Osteocyte (in vitro differentiated cells): ENCODE measurements at regions not wholly inside any gene's neighbourhood (a gene's known extent, or its start where the extent isn't known, plus 50 kb on each side); places are given as distances from the start of the nearest gene placed in this dataset.

ENCODE experiments used
- DNase-seq: peaks from one replicate; pipeline ENCODE4 v3.0.0; 2021; ENCODE audit warnings: mixed read lengths; ENCODE audit not compliant: unreplicated experiment; ENCODE audit errors: extremely low spot score
- H3K27ac Mint-ChIP-seq: one replicate; pipeline ENCODE4 v1.8.0; 2021; ENCODE audit warnings: mild to moderate bottlenecking, mixed read lengths; ENCODE audit not compliant: unreplicated experiment
- H3K27me3 Mint-ChIP-seq: one replicate; pipeline ENCODE4 v1.8.0; 2021; ENCODE audit warnings: mixed read lengths; ENCODE audit not compliant: unreplicated experiment
- H3K36me3 Mint-ChIP-seq: one replicate; pipeline ENCODE4 v1.8.0; 2021; ENCODE audit warnings: mixed read lengths; ENCODE audit not compliant: unreplicated experiment
- H3K4me1 Mint-ChIP-seq: one replicate; pipeline ENCODE4 v1.8.0; 2021; ENCODE audit warnings: mixed read lengths; ENCODE audit not compliant: unreplicated experiment
- H3K4me3 Mint-ChIP-seq: one replicate; pipeline ENCODE4 v1.8.0; 2021; ENCODE audit warnings: mild to moderate bottlenecking, moderate library complexity, mixed read lengths; ENCODE audit not compliant: unreplicated experiment
- H3K9me3 Mint-ChIP-seq: one replicate; pipeline ENCODE4 v1.8.0; 2021; ENCODE audit warnings: mixed read lengths; ENCODE audit not compliant: unreplicated experiment
- TF ChIP-seq, protein P1 (sequence below): fragments of 200-600 bp; sonication (generic); IDR thresholded peaks from 2 replicates; pipeline ENCODE4 v1.5.0; 2021; ENCODE audit warnings: antibody characterized with exemption, mild to moderate bottlenecking, moderate library complexity

DNA sequence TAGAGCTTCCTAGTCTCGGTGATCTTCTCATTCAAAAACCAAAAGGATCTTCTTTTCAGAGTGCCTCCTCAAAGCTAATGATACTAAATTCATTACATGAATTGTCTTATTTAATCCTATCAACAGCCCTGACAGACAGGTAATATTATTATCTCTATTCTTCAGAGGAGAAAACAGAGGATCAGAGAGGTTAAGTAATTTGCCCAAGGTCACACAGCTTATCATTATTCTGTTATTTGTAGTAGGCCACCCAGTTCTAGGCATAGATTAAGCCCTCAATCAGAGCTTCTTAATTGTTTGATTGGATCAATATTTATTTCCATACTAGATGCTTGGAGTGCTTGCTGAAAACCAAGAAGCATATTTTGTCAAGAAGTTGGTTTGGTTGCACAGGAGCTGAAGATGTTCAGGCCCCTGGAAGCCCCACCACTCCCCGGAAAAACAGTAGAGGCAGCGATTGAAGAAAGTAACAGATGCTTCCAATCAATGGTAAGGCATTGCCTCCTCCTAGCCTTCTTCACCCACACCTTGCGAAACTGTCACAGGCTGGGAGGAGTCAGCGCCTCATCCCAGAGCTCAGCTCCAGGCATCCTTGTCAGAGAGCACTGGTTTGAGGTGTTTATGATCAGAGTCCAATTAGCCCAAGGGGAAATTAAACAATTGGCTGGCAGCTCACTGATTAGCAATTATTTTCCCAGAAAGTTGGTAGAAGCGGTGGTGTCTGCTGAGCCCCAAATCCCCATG is 487.2 kb downstream of the BCL11A start:
- H3K9me3 Mint-ChIP-seq, result no peaks in the 10 kb centered on the region
- H3K36me3 Mint-ChIP-seq, result no peaks in the 10 kb centered on the region
- H3K4me1 Mint-ChIP-seq, result no peaks in the 10 kb centered on the region
- no peak for DNase-seq
- H3K27me3 Mint-ChIP-seq, result no peaks in the 10 kb centered on the region
- no peak overlapping the region for H3K4me3 Mint-ChIP-seq
- H3K27ac Mint-ChIP-seq, result no peak overlapping the region
- TF ChIP-seq, protein P1, sequence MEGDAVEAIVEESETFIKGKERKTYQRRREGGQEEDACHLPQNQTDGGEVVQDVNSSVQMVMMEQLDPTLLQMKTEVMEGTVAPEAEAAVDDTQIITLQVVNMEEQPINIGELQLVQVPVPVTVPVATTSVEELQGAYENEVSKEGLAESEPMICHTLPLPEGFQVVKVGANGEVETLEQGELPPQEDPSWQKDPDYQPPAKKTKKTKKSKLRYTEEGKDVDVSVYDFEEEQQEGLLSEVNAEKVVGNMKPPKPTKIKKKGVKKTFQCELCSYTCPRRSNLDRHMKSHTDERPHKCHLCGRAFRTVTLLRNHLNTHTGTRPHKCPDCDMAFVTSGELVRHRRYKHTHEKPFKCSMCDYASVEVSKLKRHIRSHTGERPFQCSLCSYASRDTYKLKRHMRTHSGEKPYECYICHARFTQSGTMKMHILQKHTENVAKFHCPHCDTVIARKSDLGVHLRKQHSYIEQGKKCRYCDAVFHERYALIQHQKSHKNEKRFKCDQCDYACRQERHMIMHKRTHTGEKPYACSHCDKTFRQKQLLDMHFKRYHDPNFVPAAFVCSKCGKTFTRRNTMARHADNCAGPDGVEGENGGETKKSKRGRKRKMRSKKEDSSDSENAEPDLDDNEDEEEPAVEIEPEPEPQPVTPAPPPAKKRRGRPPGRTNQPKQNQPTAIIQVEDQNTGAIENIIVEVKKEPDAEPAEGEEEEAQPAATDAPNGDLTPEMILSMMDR, result no peak

DNA sequence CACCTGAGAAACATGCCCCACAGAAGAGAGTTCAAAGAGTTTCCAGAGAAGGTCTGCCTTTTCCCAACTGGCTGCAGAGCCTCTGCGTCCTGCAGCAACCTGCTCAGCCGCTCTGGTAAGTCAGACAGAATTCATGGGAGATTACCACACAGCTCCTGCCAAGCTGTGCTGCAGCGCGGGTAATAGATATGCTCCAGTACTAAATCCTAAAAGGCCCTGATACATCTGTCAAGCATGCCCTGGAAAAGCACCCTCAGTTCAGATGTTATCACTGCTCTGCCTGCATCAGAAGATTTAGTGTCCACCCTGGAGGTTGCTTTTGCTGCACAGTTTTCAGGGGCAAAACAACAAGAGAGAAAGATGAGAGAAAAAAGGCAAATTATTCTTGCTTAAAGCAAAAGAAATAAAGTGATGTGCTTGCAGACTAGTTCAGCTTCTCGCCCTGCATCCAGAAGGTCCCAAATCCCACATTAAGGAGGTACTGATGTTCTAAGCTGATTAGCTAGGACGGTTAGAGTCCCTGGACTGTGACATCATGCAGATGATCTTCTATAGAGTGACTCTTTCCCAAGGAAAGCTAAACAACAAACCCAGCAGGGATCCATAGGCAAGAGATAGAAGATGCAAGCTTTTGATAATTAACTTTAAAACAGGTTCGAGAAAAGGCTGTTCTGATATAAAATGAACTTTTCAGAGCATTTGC is 488.6 kb downstream of the BCL11A start:
- Mint-ChIP-seq H3K27ac (no peak overlapping the region), H3K36me3 (no peaks in the 10 kb centered on the region), H3K27me3 (no peaks in the 10 kb centered on the region), H3K4me3 (no peak overlapping the region), H3K4me1 (no peaks in the 10 kb centered on the region), H3K9me3 (no peaks in the 10 kb centered on the region)
- TF ChIP-seq, protein P1, result no peak
- DNase-seq, result no peak

DNA sequence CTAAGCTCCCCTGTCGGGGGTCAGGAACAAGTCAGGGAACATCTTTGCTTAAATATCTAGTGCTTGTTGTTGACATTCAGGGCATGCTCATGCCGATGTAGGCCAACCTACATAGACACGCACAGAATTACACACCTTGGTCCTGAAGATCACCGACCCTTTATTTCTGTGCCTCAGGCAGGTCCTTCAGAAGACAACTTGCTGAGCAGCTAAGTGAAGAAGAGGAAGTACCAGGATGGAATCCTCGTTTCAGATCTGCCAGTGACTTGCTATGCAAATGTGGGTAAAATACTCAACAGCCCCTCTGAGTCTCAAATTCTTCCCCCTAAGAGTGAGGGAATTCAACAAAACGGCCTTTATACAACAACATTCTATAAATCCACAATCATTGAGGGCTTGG is 494.7 kb downstream of the BCL11A start:
- no peaks in the 10 kb centered on the region for H3K9me3 Mint-ChIP-seq
- no peak overlapping the region for H3K4me3 Mint-ChIP-seq
- H3K36me3 Mint-ChIP-seq, result no peaks in the 10 kb centered on the region
- H3K27ac Mint-ChIP-seq, result no peak overlapping the region
- DNase-seq, result no peak
- no peaks in the 10 kb centered on the region for H3K4me1 Mint-ChIP-seq
- TF ChIP-seq, protein P1, result no peak
- H3K27me3 Mint-ChIP-seq, result no peaks in the 10 kb centered on the region

DNA sequence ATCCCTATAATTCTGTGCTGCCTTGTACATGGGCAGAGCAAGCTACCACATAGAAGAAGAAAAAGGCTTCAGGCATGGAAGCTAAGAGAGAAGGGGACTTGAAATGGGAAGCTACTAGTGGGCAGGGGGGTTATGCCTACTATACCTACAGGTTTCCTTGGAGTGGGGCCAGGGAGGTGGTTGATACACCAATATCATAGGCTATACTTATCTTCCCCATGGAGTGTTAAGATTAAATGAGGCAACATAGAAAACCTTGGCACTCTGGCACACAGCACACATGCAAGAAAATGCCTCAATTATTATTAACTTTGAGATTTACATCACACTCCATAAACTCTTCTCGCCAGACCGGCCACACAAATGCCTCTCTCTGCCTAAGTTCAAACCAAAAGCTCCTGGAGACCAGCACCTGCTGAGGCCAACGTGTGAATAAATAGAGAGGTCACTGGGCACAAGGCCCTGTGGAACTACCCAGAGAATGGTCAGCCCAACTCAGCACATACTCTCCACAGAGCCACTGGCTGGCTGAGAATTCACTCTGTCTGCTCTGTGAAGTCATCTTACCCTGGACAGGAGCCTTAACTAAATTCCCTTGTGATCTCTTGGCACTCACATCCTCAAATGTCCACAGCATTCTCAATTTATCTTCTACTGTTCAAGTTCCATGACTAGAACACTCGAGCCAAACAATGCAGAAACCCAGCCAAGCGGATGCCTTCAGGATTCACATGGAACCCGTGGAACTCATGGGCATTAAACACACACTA is 498.7 kb downstream of the BCL11A start:
- H3K4me3 Mint-ChIP-seq, result no peak overlapping the region
- DNase-seq, result no peak
- H3K4me1 Mint-ChIP-seq, result no peaks in the 10 kb centered on the region
- H3K9me3 Mint-ChIP-seq, result no peaks in the 10 kb centered on the region
- H3K27me3 Mint-ChIP-seq, result no peaks in the 10 kb centered on the region
- H3K36me3 Mint-ChIP-seq, result no peaks in the 10 kb centered on the region
- H3K27ac Mint-ChIP-seq, result no peak overlapping the region
- TF ChIP-seq, protein P1, result no peak

DNA sequence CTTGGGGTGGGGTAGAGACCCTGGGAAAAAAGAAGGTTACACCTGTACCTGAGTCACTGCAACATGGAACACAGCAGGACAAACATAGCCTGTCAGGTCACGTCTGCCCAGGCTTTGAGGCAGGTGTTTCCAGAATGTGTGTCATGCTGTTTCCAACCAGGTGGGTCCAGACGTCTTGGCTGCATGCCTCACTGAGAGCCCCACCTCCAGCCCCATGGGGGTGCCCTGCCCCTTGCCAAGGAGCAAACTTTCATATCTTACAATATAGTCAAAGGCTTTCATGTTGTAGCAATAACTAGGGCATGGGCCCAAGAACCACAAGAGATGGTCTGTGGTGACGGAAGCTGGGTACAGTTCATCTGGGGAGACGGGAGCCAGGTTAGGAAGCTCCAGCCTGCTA is 499.7 kb downstream of the BCL11A start:
- Mint-ChIP-seq H3K27ac (no peak overlapping the region), H3K27me3 (no peaks in the 10 kb centered on the region), H3K9me3 (no peaks in the 10 kb centered on the region), H3K36me3 (no peaks in the 10 kb centered on the region), H3K4me3 (no peak overlapping the region), H3K4me1 (no peaks in the 10 kb centered on the region)
- TF ChIP-seq, protein P1, result no peak
- DNase-seq, result no peak
